Neuronal stem cell (in vitro differentiated cells): ENCODE measurements at regions not wholly inside any gene's neighbourhood (a gene's known extent, or its start where the extent isn't known, plus 50 kb on each side); places are given as distances from the start of the nearest gene placed in this dataset.
A peak's percentile ranks its signal among the peaks of the same experiment; 100 is the strongest.

Source experiments
- DNase-seq: peaks from one replicate; pipeline ENCODE4 v3.0.0-alpha.2; 2013; ENCODE audit warnings: low spot score
- H2AFZ ChIP-seq: one replicate; pipeline ENCODE4 v1.6.1; 2013; ENCODE audit warnings: mild to moderate bottlenecking, low read length, inconsistent platforms
- H2AK5ac ChIP-seq: 2 replicates; pipeline ENCODE4 v1.6.1; 2013; ENCODE audit warnings: low read depth, mild to moderate bottlenecking, inconsistent platforms, low read length, moderate library complexity, mixed read lengths
- H2BK120ac ChIP-seq: 2 replicates; pipeline ENCODE4 v1.6.1; 2013; ENCODE audit warnings: low read depth, mild to moderate bottlenecking, inconsistent platforms, low read length, moderate library complexity, mixed read lengths
- H2BK12ac ChIP-seq: one replicate; pipeline ENCODE4 v1.6.1; 2013; ENCODE audit warnings: low read length, inconsistent platforms
- H2BK15ac ChIP-seq: 2 replicates; pipeline ENCODE4 v1.6.1; 2013; ENCODE audit warnings: mild to moderate bottlenecking, low read length, inconsistent platforms, mixed read lengths
- H2BK5ac ChIP-seq: one replicate; pipeline ENCODE4 v1.6.1; 2013; ENCODE audit warnings: inconsistent platforms, mild to moderate bottlenecking, low read length, moderate library complexity
- H3K14ac ChIP-seq: one replicate; pipeline ENCODE4 v1.6.1; 2013; ENCODE audit warnings: low read length, inconsistent platforms
- H3K18ac ChIP-seq: 2 replicates; pipeline ENCODE4 v1.6.1; 2013; ENCODE audit warnings: low read length, inconsistent platforms
- H3K23ac ChIP-seq: 2 replicates; pipeline ENCODE4 v1.6.1; 2013; ENCODE audit warnings: low read depth, mild to moderate bottlenecking, mixed read lengths, low read length, inconsistent platforms; ENCODE audit not compliant: poor library complexity
- H3K27ac ChIP-seq: replicated peaks from 3 replicates; pipeline ENCODE4 v1.5.1; 2013; ENCODE audit warnings: low read length, inconsistent platforms
- H3K27me3 ChIP-seq, 3 experiments: 2 replicates each; pipeline ENCODE4 v1.6.1; 2013; ENCODE audit warnings: low read length in 3 of 3, mild to moderate bottlenecking in 2 of 3, inconsistent platforms in 1 of 3, low read depth in 1 of 3, mixed read lengths in 1 of 3, moderate library complexity in 1 of 3; ENCODE audit not compliant: control insufficient read depth in 3 of 3, insufficient read depth in 3 of 3
- H3K36me3 ChIP-seq, 2 donors: replicated peaks in 1 of 2; 2 replicates each; pipeline ENCODE4 v1.6.1; 2013; ENCODE audit warnings: low read length in 2 of 2; ENCODE audit not compliant: control insufficient read depth in 2 of 2, insufficient read depth in 2 of 2
- H3K4ac ChIP-seq: 2 replicates; pipeline ENCODE4 v1.6.1; 2013; ENCODE audit warnings: inconsistent platforms, mild to moderate bottlenecking, low read length, moderate library complexity
- H3K4me1 ChIP-seq, 2 donors: 1 replicate in 1 of 2; 2 replicates in 1 of 2; pipeline ENCODE4 v1.6.1; 2013; ENCODE audit warnings: low read length in 2 of 2, low read depth in 1 of 2; ENCODE audit not compliant: control insufficient read depth in 2 of 2, insufficient read depth in 1 of 2
- H3K4me2 ChIP-seq: one replicate; pipeline ENCODE4 v1.6.1; 2013; ENCODE audit warnings: mild to moderate bottlenecking, low read length, inconsistent platforms; ENCODE audit not compliant: insufficient read depth, poor library complexity, severe bottlenecking
- H3K4me3 ChIP-seq, 2 donors: 2 replicates each; pipeline ENCODE4 v1.5.1; 2013; ENCODE audit warnings: low read length in 2 of 2, mild to moderate bottlenecking in 2 of 2, inconsistent platforms in 1 of 2, moderate library complexity in 1 of 2
- H3K79me1 ChIP-seq: one replicate; pipeline ENCODE4 v1.6.1; 2013; ENCODE audit warnings: low read depth, mild to moderate bottlenecking, inconsistent platforms, low read length, moderate library complexity
- H3K9ac ChIP-seq: one replicate; pipeline ENCODE4 v1.6.1; 2013; ENCODE audit warnings: mild to moderate bottlenecking, low read depth, low read length, inconsistent platforms; ENCODE audit not compliant: poor library complexity
- H3K9me3 ChIP-seq, 2 donors: replicated peaks in 1 of 2; 2 replicates each; pipeline versions ENCODE3 to v1.6.1; 2013; ENCODE audit warnings: low read length in 2 of 2, mild to moderate bottlenecking in 2 of 2, inconsistent platforms in 1 of 2, low read depth in 1 of 2, mixed read lengths in 1 of 2, moderate library complexity in 1 of 2; ENCODE audit not compliant: control insufficient read depth in 2 of 2, insufficient read depth in 1 of 2
- H4K8ac ChIP-seq: one replicate; pipeline ENCODE4 v1.6.1; 2013; ENCODE audit warnings: low read depth, mild to moderate bottlenecking, inconsistent platforms, low read length, moderate library complexity
- H4K91ac ChIP-seq: one replicate; pipeline ENCODE4 v1.6.1; 2013; ENCODE audit warnings: low read length, low read depth, mild to moderate bottlenecking, inconsistent platforms; ENCODE audit not compliant: poor library complexity
- WGBS, 2 donors: extraction: QIAGEN DNeasy Blood & Tissue Kit; methylation state at CpG; one replicate each; pipeline ENCODE4 v1.1.7; 2013; ENCODE audit warnings: missing lambda C conversion rate in 2 of 2, mixed read lengths in 1 of 2; ENCODE audit not compliant: insufficient read length in 2 of 2, insufficient replicate concordance in 1 of 2; ENCODE audit errors: extremely low coverage in 2 of 2; 5-methylcytosine and 5-hydroxymethylcytosine counted together

DNA sequence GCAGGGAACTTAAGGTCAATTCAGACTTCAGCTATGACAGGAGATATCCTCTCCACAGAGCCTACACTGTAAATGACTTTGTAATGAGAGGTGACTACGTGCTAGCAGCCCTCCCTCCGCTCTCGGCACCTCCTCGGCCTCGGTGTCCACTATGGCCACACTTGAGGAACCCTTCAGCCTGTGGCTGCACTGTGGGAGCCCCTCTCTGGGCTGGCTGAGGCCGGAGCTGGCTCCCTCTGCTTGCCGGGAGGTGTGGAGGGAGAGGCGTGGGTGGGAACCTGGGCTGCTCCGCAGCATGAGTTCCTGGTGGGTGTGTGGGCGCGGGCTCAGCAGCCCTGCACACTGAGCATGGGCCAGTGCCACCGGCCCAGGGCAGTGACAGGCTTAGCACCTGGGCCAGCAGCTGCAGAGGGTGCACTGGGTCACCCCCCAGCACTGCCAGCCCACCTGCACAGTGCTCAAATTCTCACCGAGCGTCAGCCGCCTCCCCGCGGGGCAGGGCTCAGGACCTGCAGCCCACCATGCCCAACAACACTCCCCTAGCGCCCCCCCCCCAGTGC lies 137.6 kb upstream of the SPACA7 start:
- Histone ChIP-seq H3K27ac (no peak overlapping the region), H3K4ac (no peak overlapping the region), H3K9ac (no peak overlapping the region), H3K27me3 (no peaks in the 10 kb centered on the region), H3K4me1 (no peaks in the 10 kb centered on the region), H3K9me3 (peaks cover 10 to 14% of the 10 kb centered on the region in 2 donors), H3K18ac (peak overlapping the region; percentile 33), H3K36me3 (no peaks in the 10 kb centered on the region), H4K91ac (no peak overlapping the region), H3K4me2 (no peak overlapping the region), H2BK5ac (no peak overlapping the region), H3K14ac (no peak overlapping the region), H2BK12ac (no peak overlapping the region), H3K4me3 (no peak overlapping the region), H2BK15ac (no peak overlapping the region), H3K79me1 (no peaks in the 10 kb centered on the region), H2AK5ac (peak overlapping the region; percentile 9), H3K23ac (no peak overlapping the region), H2AFZ (no peak overlapping the region), H4K8ac (no peak overlapping the region), H2BK120ac (no peak overlapping the region)
- WGBS, 2 donors, result no CpG with 5 or more reads among the region's 18 CpGs
- no peak for DNase-seq

- no peak overlapping the region for H3K14ac ChIP-seq
- H2BK5ac ChIP-seq, result no peak overlapping the region
- no peak overlapping the region for H2BK15ac ChIP-seq
- DNase-seq, result no peak
- no peak overlapping the region for H4K91ac ChIP-seq
- no peak overlapping the region for H3K4me2 ChIP-seq
- H2BK120ac ChIP-seq, result no peak overlapping the region
- no peak overlapping the region for H3K18ac ChIP-seq
- no peaks in the 10 kb centered on the region for H3K36me3 ChIP-seq
- no peak overlapping the region for H2AK5ac ChIP-seq
- H3K4ac ChIP-seq, result no peak overlapping the region
- no peak overlapping the region for H2AFZ ChIP-seq
- no peak overlapping the region for H3K27ac ChIP-seq
- H2BK12ac ChIP-seq, result no peak overlapping the region
- H3K9me3 ChIP-seq, result peaks cover 10 to 14% of the 10 kb centered on the region in 2 donors
- H3K9ac ChIP-seq, result no peak overlapping the region
- H3K4me1 ChIP-seq, result no peaks in the 10 kb centered on the region
- H3K23ac ChIP-seq, result no peak overlapping the region
- WGBS, 2 donors, result no CpG with 5 or more reads among the region's 6 CpGs
- no peak overlapping the region for H3K4me3 ChIP-seq
- H3K79me1 ChIP-seq, result no peaks in the 10 kb centered on the region
- H3K27me3 ChIP-seq, result no peaks in the 10 kb centered on the region
- H4K8ac ChIP-seq, result no peak overlapping the region
Measured at GRCh38 chr13:112240076-112240475, 136.1 kb upstream of the SPACA7 start.

- Histone ChIP-seq H3K4ac (no peak overlapping the region), H3K23ac (peak overlapping the region; percentile 5), H3K79me1 (no peaks in the 10 kb centered on the region), H2AFZ (peak overlapping the region; percentile 24), H3K27ac (no peak overlapping the region), H4K91ac (no peak overlapping the region), H3K9ac (no peak overlapping the region), H3K4me3 (no peak overlapping the region), H3K4me1 (no peaks in the 10 kb centered on the region), H2AK5ac (no peak overlapping the region), H2BK15ac (no peak overlapping the region), H2BK5ac (no peak overlapping the region), H3K14ac (no peak overlapping the region), H3K9me3 (peaks cover 9 to 14% of the 10 kb centered on the region in 2 donors), H4K8ac (no peak overlapping the region), H3K4me2 (no peak overlapping the region), H3K36me3 (no peaks in the 10 kb centered on the region), H2BK12ac (no peak overlapping the region), H3K27me3 (no peaks in the 10 kb centered on the region), H2BK120ac (no peak overlapping the region), H3K18ac (peak overlapping the region; percentile 67)
- no peak for DNase-seq
- WGBS, 2 donors, result no CpG with 5 or more reads among the region's 20 CpGs
Measured at GRCh38 chr13:112241288-112241687, 134.9 kb upstream of the SPACA7 start.

- Histone ChIP-seq H4K91ac (no peak overlapping the region), H3K4me1 (peaks cover 0 to under 1% of the 10 kb centered on the region in 2 donors), H2AK5ac (no peak overlapping the region), H2AFZ (peak overlapping the region; percentile 51), H3K23ac (no peak overlapping the region), H3K9me3 (peaks cover 7 to 12% of the 10 kb centered on the region in 2 donors), H3K9ac (no peak overlapping the region), H3K14ac (no peak overlapping the region), H4K8ac (no peak overlapping the region), H2BK12ac (no peak overlapping the region), H3K27ac (no peak overlapping the region), H3K36me3 (no peaks in the 10 kb centered on the region), H3K79me1 (no peaks in the 10 kb centered on the region), H2BK15ac (no peak overlapping the region), H3K4me2 (no peak overlapping the region), H3K18ac (no peak overlapping the region), H3K27me3 (no peaks in the 10 kb centered on the region), H3K4ac (no peak overlapping the region), H3K4me3 (no peak overlapping the region), H2BK5ac (no peak overlapping the region), H2BK120ac (no peak overlapping the region)
- no CpG with 5 or more reads among the region's 7 CpGs for WGBS, 2 donors
- no peak for DNase-seq
Measured at GRCh38 chr13:112242777-112243176, 133.4 kb upstream of the SPACA7 start.
